Omental fat pad (tissue), 3 donors: ENCODE measurements at regions not wholly inside any gene's neighbourhood (a gene's known extent, or its start where the extent isn't known, plus 50 kb on each side); places are given as distances from the start of the nearest gene placed in this dataset.

ENCODE experiments used
- ATAC-seq: fragments of 150-250 bp; one replicate; pipeline ENCODE4 v1.9.1; 2016; ENCODE audit warnings: mild to moderate bottlenecking, moderate library complexity; ENCODE audit not compliant: low FRiP score
- DNase-seq: peaks from one replicate; pipeline ENCODE4 v3.0.0-alpha.2; 2019; ENCODE audit warnings: low spot score
- CTCF ChIP-seq, 3 donors: fragments of 450-650 bp; IDR thresholded peaks; one replicate each; pipeline ENCODE4 v1.5.1; 2016 to 2017; ENCODE audit warnings: antibody characterized with exemption in 3 of 3, mild to moderate bottlenecking in 3 of 3, moderate library complexity in 2 of 3

- ATAC-seq (no peak), DNase-seq (no peak)
- no peak for TF ChIP-seq CTCF (IDR thresholded peaks at IDR 0.05)
Measured at GRCh38 chr2:128640166-128640844, 321.6 kb upstream of the HS6ST1 start.

DNA sequence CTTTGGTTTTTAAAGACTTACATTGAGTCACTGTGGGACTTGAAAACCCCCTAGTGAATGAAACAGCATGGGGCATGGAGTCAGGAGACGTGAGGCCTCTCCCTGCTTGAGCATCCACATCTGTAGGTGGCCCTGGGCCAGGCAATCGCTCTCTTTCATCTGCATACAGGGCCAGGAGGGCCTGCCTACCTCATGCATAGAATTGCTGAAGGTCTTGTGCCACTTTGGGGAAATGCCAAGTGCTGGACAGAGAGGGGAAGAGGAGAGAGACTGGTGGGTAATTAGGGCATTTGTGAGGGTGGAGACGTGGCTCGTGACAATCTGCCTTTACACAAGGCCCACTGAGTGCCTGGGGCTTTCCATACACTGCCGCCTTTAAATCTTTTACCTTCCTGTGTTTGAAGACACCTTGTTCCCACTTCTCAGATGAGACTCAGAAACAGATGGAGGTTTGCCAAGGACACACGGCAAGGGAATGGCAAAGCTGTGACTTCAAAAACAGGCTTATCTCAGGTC lies 322.2 kb upstream of the HS6ST1 start:
- TF ChIP-seq CTCF (IDR thresholded peaks at IDR 0.05) = no peak
- DNase-seq (no peak), ATAC-seq (no peak)

DNA sequence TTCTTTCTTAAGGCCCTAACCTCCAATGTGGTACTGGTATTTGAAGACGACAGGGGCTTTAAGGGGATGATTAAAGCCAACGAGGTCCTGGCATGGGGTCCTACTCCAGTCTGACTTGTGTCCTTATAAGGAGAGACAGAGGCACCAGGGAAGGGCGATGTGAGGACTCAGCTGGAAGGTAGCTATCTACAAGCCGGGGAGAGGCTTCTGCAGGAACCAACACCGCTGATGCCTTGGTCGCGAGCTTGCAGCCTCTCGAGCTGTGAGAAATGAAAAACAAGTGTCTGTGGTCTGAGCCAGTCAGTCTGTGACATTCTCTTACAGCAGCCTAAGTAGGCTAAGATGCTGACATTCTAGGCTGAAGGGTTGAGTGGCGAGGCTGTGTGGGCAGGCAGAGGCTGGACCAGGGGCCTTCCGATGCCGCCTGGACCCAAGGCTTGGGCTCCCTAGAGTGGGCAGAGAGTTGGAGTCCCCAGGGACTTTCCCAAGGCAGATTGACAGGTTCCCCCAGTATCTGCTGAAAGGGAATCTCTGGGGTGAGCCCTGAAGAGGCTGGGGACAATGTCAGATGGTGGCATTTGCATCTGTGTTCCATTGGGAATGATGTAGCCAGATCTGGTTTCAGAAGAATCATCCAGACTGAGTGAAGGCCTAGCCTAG lies 322.9 kb upstream of the HS6ST1 start:
- ATAC-seq (no peak), DNase-seq (no peak)
- no peak for TF ChIP-seq CTCF (IDR thresholded peaks at IDR 0.05)

DNA sequence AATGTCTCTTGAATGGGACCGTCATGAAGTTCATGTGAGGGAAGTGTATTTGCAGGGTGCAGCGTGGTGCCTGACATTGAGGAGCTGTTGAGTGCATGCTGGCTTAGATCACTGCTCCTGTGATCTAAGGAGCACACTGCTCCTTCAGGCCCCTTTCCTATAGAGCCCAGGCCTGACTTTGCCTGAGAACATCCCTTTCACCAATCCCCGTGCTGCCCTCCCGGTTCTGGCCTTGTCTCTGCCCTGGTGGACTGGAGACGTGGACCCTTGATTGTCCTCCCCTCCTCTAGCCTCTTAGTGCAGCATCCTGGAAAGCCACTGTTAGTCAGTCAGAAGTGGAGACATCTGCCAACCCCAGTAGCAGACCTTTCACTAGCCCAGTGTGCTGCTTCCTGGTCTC lies 323.6 kb upstream of the HS6ST1 start:
- no peak for TF ChIP-seq CTCF (IDR thresholded peaks at IDR 0.05)
- no peak for DNase-seq
- no peak for ATAC-seq

GRCh38 chr2:128642821-128643220 lies 324.2 kb upstream of the HS6ST1 start:
- DNase-seq (no peak), ATAC-seq (no peak)
- TF ChIP-seq CTCF (IDR thresholded peaks at IDR 0.05) = no peak

DNA sequence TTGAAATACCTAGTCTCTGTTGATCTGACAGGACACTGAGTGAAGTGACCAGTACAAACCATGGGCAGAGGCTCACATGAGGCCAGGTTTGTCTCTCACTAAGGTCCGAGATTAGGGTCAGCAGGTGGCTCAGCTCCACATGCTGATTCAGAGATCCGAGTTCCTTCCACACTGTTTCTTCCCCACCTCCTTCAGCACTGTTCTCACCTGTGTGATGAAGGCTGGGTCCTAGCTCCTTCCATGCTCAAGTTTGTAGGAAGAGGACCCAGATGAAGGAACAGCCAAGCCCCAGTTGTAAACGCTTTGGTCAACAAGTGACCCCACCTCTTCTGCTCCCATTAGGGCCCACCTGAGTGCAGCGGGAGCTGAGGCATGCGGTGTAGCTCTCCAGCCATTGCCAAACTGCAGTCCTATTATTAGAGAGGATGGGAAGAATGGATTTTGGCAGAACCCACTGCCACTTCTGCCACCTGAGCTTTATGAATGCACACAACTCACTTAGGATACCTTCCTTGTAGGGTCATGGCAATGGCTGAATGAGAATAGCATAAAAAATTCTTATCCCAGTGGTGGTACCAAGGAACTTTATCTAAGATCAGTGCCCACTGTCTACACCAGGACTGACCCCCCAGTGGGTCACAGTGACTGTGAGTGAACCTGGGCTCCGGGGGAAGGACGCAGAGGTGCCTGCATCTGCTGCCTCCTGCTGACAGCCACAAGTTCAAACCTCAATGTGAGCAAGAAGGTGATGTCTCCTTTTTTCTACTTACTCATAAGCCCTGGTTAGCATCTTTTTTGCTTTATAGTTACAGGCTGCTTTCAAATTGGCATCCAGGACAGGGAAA lies 324.8 kb upstream of the HS6ST1 start:
- DNase-seq = no peak
- no peak for ATAC-seq
- no peak for TF ChIP-seq CTCF (IDR thresholded peaks at IDR 0.05)
